ENCODE measurements at regions not wholly inside any gene's neighbourhood (a gene's known extent, or its start where the extent isn't known, plus 50 kb on each side); places are given as distances from the start of the nearest gene placed in this dataset.
"Not testable (repeated sequence)": the region's sequence is repeated elsewhere in the genome, so short reads cannot be mapped to it uniquely, and the experiment has no call there.

- no peaks in the 10 kb centered on the region for H3K27me3 ChIP-seq (ENCODE audit: control insufficient read depth, insufficient read depth, low read length, poor library complexity, severe bottlenecking)
Measured at GRCh38 chr6:92231171-92231701, 1188.1 kb downstream of the EPHA7 start.

GRCh38 chr6:92219987-92220386 is 1199.4 kb downstream of the EPHA7 start:
- not testable (repeated sequence) for H3K27me3 ChIP-seq (ENCODE audit: control insufficient read depth, insufficient read depth, low read length, poor library complexity, severe bottlenecking); H3K9me3 ChIP-seq (ENCODE audit: control insufficient read depth, low read length); H3K4me3 ChIP-seq (ENCODE audit: insufficient read depth, low read depth, low read length); H3K4me1 ChIP-seq (ENCODE audit: control insufficient read depth, insufficient read depth, low read length); H3K36me3 ChIP-seq (ENCODE audit: control insufficient read depth, insufficient read depth, low read length); H3K27ac ChIP-seq (ENCODE audit: insufficient read depth, low read depth, low read length, poor library complexity, severe bottlenecking)
- WGBS, 2 experiments, result 91 to 93% methylated on average over 4 of the region's 4 CpGs

More at GRCh38 chr6:92231171-92231701, 1188.1 kb downstream of the EPHA7 start:
- Histone ChIP-seq H3K4me1 (ENCODE audit: control insufficient read depth, insufficient read depth, low read length) (no peaks in the 10 kb centered on the region), H3K9me3 (ENCODE audit: control insufficient read depth, low read length) (no peaks in the 10 kb centered on the region), H3K36me3 (ENCODE audit: control insufficient read depth, insufficient read depth, low read length) (no peaks in the 10 kb centered on the region), H3K4me3 (ENCODE audit: insufficient read depth, low read depth, low read length) (no peak overlapping the region), H3K27ac (ENCODE audit: insufficient read depth, low read depth, low read length, poor library complexity, severe bottlenecking) (no peak overlapping the region)
- 85% methylated on average over 1 of the region's 1 CpG; no CpG with 5 or more reads in 1 of the 2 experiments for WGBS, 2 experiments

GRCh38 chr6:92216717-92217116 is 1202.6 kb downstream of the EPHA7 start:
- no peak overlapping the region for H3K27ac ChIP-seq (ENCODE audit: insufficient read depth, low read depth, low read length, poor library complexity, severe bottlenecking)
- no peaks in the 10 kb centered on the region for H3K27me3 ChIP-seq (ENCODE audit: control insufficient read depth, insufficient read depth, low read length, poor library complexity, severe bottlenecking)
- peaks cover 2% of the 10 kb centered on the region for H3K9me3 ChIP-seq (ENCODE audit: control insufficient read depth, low read length)
- no peak overlapping the region for H3K4me3 ChIP-seq (ENCODE audit: insufficient read depth, low read depth, low read length)
- H3K4me1 ChIP-seq (ENCODE audit: control insufficient read depth, insufficient read depth, low read length), result no peaks in the 10 kb centered on the region
- no peaks in the 10 kb centered on the region for H3K36me3 ChIP-seq (ENCODE audit: control insufficient read depth, insufficient read depth, low read length)
- WGBS, 2 experiments, result 82 to 95% methylated on average over 1 of the region's 1 CpG

- Histone ChIP-seq H3K27me3 (ENCODE audit: control insufficient read depth, insufficient read depth, low read length, poor library complexity, severe bottlenecking) (no peaks in the 10 kb centered on the region), H3K9me3 (ENCODE audit: control insufficient read depth, low read length) (no peaks in the 10 kb centered on the region), H3K4me3 (ENCODE audit: insufficient read depth, low read depth, low read length) (no peak overlapping the region), H3K27ac (ENCODE audit: insufficient read depth, low read depth, low read length, poor library complexity, severe bottlenecking) (no peak overlapping the region), H3K4me1 (ENCODE audit: control insufficient read depth, insufficient read depth, low read length) (no peaks in the 10 kb centered on the region), H3K36me3 (ENCODE audit: control insufficient read depth, insufficient read depth, low read length) (no peaks in the 10 kb centered on the region)
Measured at GRCh38 chr6:92201618-92202017, 1217.7 kb downstream of the EPHA7 start.

GRCh38 chr6:92196325-92196724 is 1223.0 kb downstream of the EPHA7 start:
- Histone ChIP-seq H3K4me1 (ENCODE audit: control insufficient read depth, insufficient read depth, low read length) (no peaks in the 10 kb centered on the region), H3K27me3 (ENCODE audit: control insufficient read depth, insufficient read depth, low read length, poor library complexity, severe bottlenecking) (no peaks in the 10 kb centered on the region), H3K36me3 (ENCODE audit: control insufficient read depth, insufficient read depth, low read length) (no peaks in the 10 kb centered on the region), H3K9me3 (ENCODE audit: control insufficient read depth, low read length) (no peaks in the 10 kb centered on the region), H3K27ac (ENCODE audit: insufficient read depth, low read depth, low read length, poor library complexity, severe bottlenecking) (no peak overlapping the region), H3K4me3 (ENCODE audit: insufficient read depth, low read depth, low read length) (no peak overlapping the region)
- 71% methylated on average over 1 to 2 of the region's 2 CpGs for WGBS, 2 experiments

- H3K27me3 ChIP-seq (ENCODE audit: control insufficient read depth, insufficient read depth, low read length, poor library complexity, severe bottlenecking), result no peaks in the 10 kb centered on the region
- H3K4me1 ChIP-seq (ENCODE audit: control insufficient read depth, insufficient read depth, low read length), result no peaks in the 10 kb centered on the region
- H3K27ac ChIP-seq (ENCODE audit: insufficient read depth, low read depth, low read length, poor library complexity, severe bottlenecking), result no peak overlapping the region
- H3K4me3 ChIP-seq (ENCODE audit: insufficient read depth, low read depth, low read length), result no peak overlapping the region
- WGBS, 2 experiments, result 95% methylated on average over 5 of the region's 5 CpGs
- H3K36me3 ChIP-seq (ENCODE audit: control insufficient read depth, insufficient read depth, low read length), result no peaks in the 10 kb centered on the region
- no peaks in the 10 kb centered on the region for H3K9me3 ChIP-seq (ENCODE audit: control insufficient read depth, low read length)
Measured at GRCh38 chr6:92195796-92196195, 1223.6 kb downstream of the EPHA7 start.

- H3K36me3 ChIP-seq (ENCODE audit: control insufficient read depth, insufficient read depth, low read length), result no peaks in the 10 kb centered on the region
- H3K27ac ChIP-seq (ENCODE audit: insufficient read depth, low read depth, low read length, poor library complexity, severe bottlenecking), result no peak overlapping the region
- H3K9me3 ChIP-seq (ENCODE audit: control insufficient read depth, low read length), result no peaks in the 10 kb centered on the region
- WGBS, 2 experiments, result 87 to 100% methylated on average over 1 of the region's 1 CpG
- H3K4me1 ChIP-seq (ENCODE audit: control insufficient read depth, insufficient read depth, low read length), result no peaks in the 10 kb centered on the region
- no peak overlapping the region for H3K4me3 ChIP-seq (ENCODE audit: insufficient read depth, low read depth, low read length)
- H3K27me3 ChIP-seq (ENCODE audit: control insufficient read depth, insufficient read depth, low read length, poor library complexity, severe bottlenecking), result no peaks in the 10 kb centered on the region
Measured at GRCh38 chr6:92188016-92188415, 1231.3 kb downstream of the EPHA7 start.

GRCh38 chr6:92184933-92185332 is 1234.4 kb downstream of the EPHA7 start:
- Histone ChIP-seq H3K4me3 (ENCODE audit: insufficient read depth, low read depth, low read length) (no peak overlapping the region), H3K4me1 (ENCODE audit: control insufficient read depth, insufficient read depth, low read length) (no peaks in the 10 kb centered on the region), H3K9me3 (ENCODE audit: control insufficient read depth, low read length) (no peaks in the 10 kb centered on the region), H3K27ac (ENCODE audit: insufficient read depth, low read depth, low read length, poor library complexity, severe bottlenecking) (no peak overlapping the region), H3K27me3 (ENCODE audit: control insufficient read depth, insufficient read depth, low read length, poor library complexity, severe bottlenecking) (no peaks in the 10 kb centered on the region), H3K36me3 (ENCODE audit: control insufficient read depth, insufficient read depth, low read length) (no peaks in the 10 kb centered on the region)
- WGBS, 2 experiments, result 82 to 97% methylated on average over 2 of the region's 3 CpGs

- H3K36me3 ChIP-seq (ENCODE audit: control insufficient read depth, insufficient read depth, low read length), result no peaks in the 10 kb centered on the region
- no peaks in the 10 kb centered on the region for H3K27me3 ChIP-seq (ENCODE audit: control insufficient read depth, insufficient read depth, low read length, poor library complexity, severe bottlenecking)
- no peaks in the 10 kb centered on the region for H3K9me3 ChIP-seq (ENCODE audit: control insufficient read depth, low read length)
- no peak overlapping the region for H3K4me3 ChIP-seq (ENCODE audit: insufficient read depth, low read depth, low read length)
- 98 to 100% methylated on average over 2 to 4 of the region's 4 CpGs for WGBS, 2 experiments
- no peak overlapping the region for H3K27ac ChIP-seq (ENCODE audit: insufficient read depth, low read depth, low read length, poor library complexity, severe bottlenecking)
- H3K4me1 ChIP-seq (ENCODE audit: control insufficient read depth, insufficient read depth, low read length), result no peaks in the 10 kb centered on the region
Measured at GRCh38 chr6:92181347-92181746, 1238.0 kb downstream of the EPHA7 start.

GRCh38 chr6:92180090-92180489 is 1239.3 kb downstream of the EPHA7 start:
- H3K4me1 ChIP-seq (ENCODE audit: control insufficient read depth, insufficient read depth, low read length), result no peaks in the 10 kb centered on the region
- WGBS, 2 experiments, result 77 to 85% methylated on average over 2 of the region's 2 CpGs
- H3K27me3 ChIP-seq (ENCODE audit: control insufficient read depth, insufficient read depth, low read length, poor library complexity, severe bottlenecking), result no peaks in the 10 kb centered on the region
- H3K4me3 ChIP-seq (ENCODE audit: insufficient read depth, low read depth, low read length), result no peak overlapping the region
- H3K27ac ChIP-seq (ENCODE audit: insufficient read depth, low read depth, low read length, poor library complexity, severe bottlenecking), result no peak overlapping the region
- no peaks in the 10 kb centered on the region for H3K9me3 ChIP-seq (ENCODE audit: control insufficient read depth, low read length)
- no peaks in the 10 kb centered on the region for H3K36me3 ChIP-seq (ENCODE audit: control insufficient read depth, insufficient read depth, low read length)

GRCh38 chr6:92176666-92177065 is 1242.7 kb downstream of the EPHA7 start:
- 79 to 86% methylated on average over 1 of the region's 1 CpG for WGBS, 2 experiments
- Histone ChIP-seq H3K4me1 (ENCODE audit: control insufficient read depth, insufficient read depth, low read length) (no peaks in the 10 kb centered on the region), H3K27ac (ENCODE audit: insufficient read depth, low read depth, low read length, poor library complexity, severe bottlenecking) (no peak overlapping the region), H3K4me3 (ENCODE audit: insufficient read depth, low read depth, low read length) (no peak overlapping the region), H3K36me3 (ENCODE audit: control insufficient read depth, insufficient read depth, low read length) (no peaks in the 10 kb centered on the region), H3K9me3 (ENCODE audit: control insufficient read depth, low read length) (no peaks in the 10 kb centered on the region), H3K27me3 (ENCODE audit: control insufficient read depth, insufficient read depth, low read length, poor library complexity, severe bottlenecking) (no peaks in the 10 kb centered on the region)

All from ectodermal cell (in vitro differentiated cells).